H9 (cell line): ENCODE measurements at regions not wholly inside any gene's neighbourhood (a gene's known extent, or its start where the extent isn't known, plus 50 kb on each side); places are given as distances from the start of the nearest gene placed in this dataset.

Experiments used
- DNase-seq: peaks from one replicate; pipeline ENCODE4 v3.0.0-alpha.2; 2017
- H2AFZ ChIP-seq: one replicate; pipeline ENCODE4 v1.6.1; 2013; ENCODE audit warnings: mild to moderate bottlenecking, low read length, control low read depth, moderate library complexity
- H2AK5ac ChIP-seq: 2 replicates; pipeline ENCODE4 v1.6.1; 2013; ENCODE audit warnings: low read length, control low read depth, mixed read lengths; ENCODE audit not compliant: insufficient read length
- H2BK120ac ChIP-seq: one replicate; pipeline ENCODE4 v1.6.1; 2013; ENCODE audit warnings: low read depth, mild to moderate bottlenecking, low read length, control low read depth, inconsistent platforms; ENCODE audit not compliant: poor library complexity, severe bottlenecking
- H2BK12ac ChIP-seq: 2 replicates; pipeline ENCODE4 v1.6.1; 2013; ENCODE audit warnings: low read length, control low read depth, mixed read lengths, low read depth; ENCODE audit not compliant: insufficient read length
- H2BK15ac ChIP-seq: 2 replicates; pipeline ENCODE4 v1.6.1; 2013; ENCODE audit warnings: low read depth, low read length, control low read depth
- H2BK20ac ChIP-seq: one replicate; pipeline ENCODE4 v1.6.1; 2013; ENCODE audit warnings: low read depth, mild to moderate bottlenecking, low read length, control low read depth, inconsistent platforms; ENCODE audit not compliant: poor library complexity, severe bottlenecking
- H2BK5ac ChIP-seq: 2 replicates; pipeline ENCODE4 v1.6.1; 2013; ENCODE audit warnings: low read length, control low read depth, mixed read lengths; ENCODE audit not compliant: insufficient read length
- H3K14ac ChIP-seq: 2 replicates; pipeline ENCODE4 v1.6.1; 2013; ENCODE audit warnings: low read length, control low read depth; ENCODE audit not compliant: insufficient read depth
- H3K18ac ChIP-seq: 2 replicates; pipeline ENCODE4 v1.6.1; 2013; ENCODE audit warnings: low read depth, mild to moderate bottlenecking, mixed read lengths, low read length, control low read depth; ENCODE audit not compliant: insufficient read length
- H3K23ac ChIP-seq: 2 replicates; pipeline ENCODE4 v1.6.1; 2013; ENCODE audit warnings: low read length, control low read depth, mixed read lengths, low read depth; ENCODE audit not compliant: insufficient read length
- H3K23me2 ChIP-seq: 2 replicates; pipeline ENCODE4 v1.6.1; 2013; ENCODE audit warnings: low read depth, mild to moderate bottlenecking, mixed read lengths, low read length, control low read depth; ENCODE audit not compliant: insufficient read length, poor library complexity, severe bottlenecking
- H3K27ac ChIP-seq: 2 replicates; pipeline ENCODE4 v1.5.1; 2013; ENCODE audit warnings: low read length, control low read depth, mixed read lengths, low read depth; ENCODE audit not compliant: insufficient read length
- H3K27me3 ChIP-seq: 2 replicates; pipeline ENCODE4 v1.6.1; 2013; ENCODE audit warnings: low read length, control low read depth, inconsistent platforms; ENCODE audit not compliant: insufficient read depth
- H3K4ac ChIP-seq: 2 replicates; pipeline ENCODE4 v1.6.1; 2013; ENCODE audit warnings: low read depth, mild to moderate bottlenecking, control low read depth, inconsistent platforms, low read length, moderate library complexity
- H3K4me1 ChIP-seq: 2 replicates; pipeline ENCODE4 v1.6.1; 2013; ENCODE audit warnings: low read length, control low read depth, inconsistent platforms; ENCODE audit not compliant: insufficient read depth
- H3K4me2 ChIP-seq: 2 replicates; pipeline ENCODE4 v1.6.1; 2013; ENCODE audit warnings: low read length, control low read depth, mixed read lengths; ENCODE audit not compliant: insufficient read length, insufficient read depth
- H3K56ac ChIP-seq: 2 replicates; pipeline ENCODE4 v1.6.1; 2013; ENCODE audit warnings: low read depth, mild to moderate bottlenecking, mixed read lengths, low read length, control low read depth; ENCODE audit not compliant: insufficient read length
- H3K79me1 ChIP-seq: 2 replicates; pipeline ENCODE4 v1.6.1; 2013; ENCODE audit warnings: low read depth, mild to moderate bottlenecking, moderate library complexity, low read length, control low read depth, inconsistent platforms; ENCODE audit not compliant: insufficient read depth, poor library complexity, severe bottlenecking
- H3K79me2 ChIP-seq: 2 replicates; pipeline ENCODE4 v1.6.1; 2013; ENCODE audit warnings: low read length, control low read depth, inconsistent platforms; ENCODE audit not compliant: insufficient read depth
- H3K9ac ChIP-seq: 2 replicates; pipeline ENCODE4 v1.6.1; 2013; ENCODE audit warnings: low read length, control low read depth, mixed read lengths; ENCODE audit not compliant: insufficient read length; ENCODE audit errors: extremely low read depth
- H3K9me3 ChIP-seq: one replicate; pipeline ENCODE4 v1.6.1; 2013; ENCODE audit warnings: low read depth, low read length, inconsistent platforms; ENCODE audit not compliant: control insufficient read depth
- H3T11ph ChIP-seq: one replicate; pipeline ENCODE4 v1.6.1; 2013; ENCODE audit warnings: mild to moderate bottlenecking, low read length, control low read depth, inconsistent platforms
- H4K20me1 ChIP-seq: one replicate; pipeline ENCODE4 v1.6.1; 2013; ENCODE audit not compliant: control insufficient read depth, insufficient read length, insufficient read depth
- H4K5ac ChIP-seq: 2 replicates; pipeline ENCODE4 v1.6.1; 2013; ENCODE audit warnings: low read depth, mild to moderate bottlenecking, mixed read lengths, low read length, control low read depth; ENCODE audit not compliant: insufficient read length
- H4K8ac ChIP-seq: replicated peaks from 2 replicates; pipeline ENCODE4 v1.6.1; 2013; ENCODE audit warnings: low read length, control low read depth, mixed read lengths, low read depth; ENCODE audit not compliant: insufficient read length
- H4K91ac ChIP-seq: 2 replicates; pipeline ENCODE4 v1.6.1; 2013; ENCODE audit warnings: low read depth, mild to moderate bottlenecking, moderate library complexity, mixed read lengths, low read length, control low read depth; ENCODE audit not compliant: insufficient read length
- H3K27ac Mint-ChIP-seq, 3 experiments: 2 replicates in 2 of 3; 3 replicates in 1 of 3; pipeline ENCODE4 v1.8.0; 2020 to 2021; ENCODE audit warnings: mixed read lengths in 3 of 3, mild to moderate bottlenecking in 1 of 3, moderate library complexity in 1 of 3
- H3K27me3 Mint-ChIP-seq: 2 replicates; pipeline ENCODE4 v1.8.0; 2021; ENCODE audit warnings: low read depth, mild to moderate bottlenecking, moderate library complexity, mixed read lengths
- H3K36me3 Mint-ChIP-seq, 3 experiments: 2 replicates in 2 of 3; 3 replicates in 1 of 3; pipeline ENCODE4 v1.8.0; 2020 to 2021; ENCODE audit warnings: low read depth in 3 of 3, mixed read lengths in 3 of 3; ENCODE audit not compliant: insufficient read depth in 1 of 3
- H3K4me1 Mint-ChIP-seq, 2 experiments: 2 replicates each; pipeline ENCODE4 v1.8.0; 2020; ENCODE audit warnings: mixed read lengths in 2 of 2
- H3K4me3 Mint-ChIP-seq, 2 experiments: 2 replicates in 1 of 2; 3 replicates in 1 of 2; pipeline ENCODE4 v1.8.0; 2020 to 2021; ENCODE audit warnings: mild to moderate bottlenecking in 2 of 2, mixed read lengths in 2 of 2, moderate library complexity in 1 of 2
- H3K9me3 Mint-ChIP-seq, 2 experiments: 2 replicates in 1 of 2; 3 replicates in 1 of 2; pipeline ENCODE4 v1.8.0; 2020; ENCODE audit warnings: mild to moderate bottlenecking in 2 of 2, mixed read lengths in 2 of 2, moderate library complexity in 1 of 2
- CTCF ChIP-seq: fragments of 200-600 bp; sonication (generic); conservative IDR thresholded peaks from 3 replicates; pipeline ENCODE4 v1.8.0; 2021; ENCODE audit warnings: antibody characterized with exemption, mild to moderate bottlenecking
- WGBS: extraction: QIAGEN DNeasy Blood & Tissue Kit; methylation state at CpG from one replicate; pipeline ENCODE4 v1.1.7; 2013; ENCODE audit warnings: missing lambda C conversion rate, low lambda C conversion rate, mixed read lengths; ENCODE audit not compliant: insufficient read length; ENCODE audit errors: extremely low coverage; 5-methylcytosine and 5-hydroxymethylcytosine counted together

DNA sequence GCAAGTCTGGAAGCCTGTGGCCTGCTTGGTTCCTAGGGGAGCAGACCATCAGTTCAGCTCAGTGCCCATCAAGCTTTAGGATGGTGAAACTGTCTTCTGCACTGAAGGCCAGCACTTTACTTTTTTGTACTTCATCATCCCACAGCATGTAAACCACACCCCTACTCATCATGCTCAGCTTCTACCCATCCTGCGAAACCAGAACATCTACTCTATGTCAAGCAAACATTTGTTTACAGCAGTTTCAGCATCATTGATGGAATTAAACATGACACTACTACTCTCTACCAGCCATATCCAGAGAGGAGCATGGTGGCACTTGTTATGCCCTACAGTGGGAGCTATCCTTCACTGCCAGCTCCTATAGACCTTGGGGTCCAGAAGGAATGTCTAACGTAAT is 306.6 kb downstream of the SOX2 start:
- Histone ChIP-seq H3K4me1 (no peaks in the 10 kb centered on the region), H3T11ph (no peak overlapping the region)

More for the DNA sequence above, 306.6 kb downstream of the SOX2 start:
- Histone ChIP-seq H3K56ac (no peak overlapping the region), H3K23me2 (no peaks in the 10 kb centered on the region), H3K79me1 (no peaks in the 10 kb centered on the region), H4K5ac (no peak overlapping the region), H3K4ac (no peak overlapping the region), H3K27me3 (no peaks in the 10 kb centered on the region), H4K20me1 (no peaks in the 10 kb centered on the region), H3K14ac (no peak overlapping the region), H2BK5ac (no peak overlapping the region), H3K4me2 (no peak overlapping the region), H4K8ac (no peak overlapping the region), H3K9ac (no peak overlapping the region), H2AFZ (no peak overlapping the region), H3K18ac (no peak overlapping the region), H3K23ac (no peak overlapping the region), H3K9me3 (no peaks in the 10 kb centered on the region), H4K91ac (no peak overlapping the region), H2BK120ac (no peak overlapping the region), H3K27ac (no peak overlapping the region), H2BK20ac (no peak overlapping the region), H3K79me2 (no peaks in the 10 kb centered on the region), H2BK15ac (no peak overlapping the region), H2BK12ac (no peak overlapping the region), H2AK5ac (no peak overlapping the region)
- no peak for DNase-seq
- no peaks in the 10 kb centered on the region for H3K9me3 Mint-ChIP-seq
- no peak for TF ChIP-seq CTCF
- no CpG with 5 or more reads among the region's 2 CpGs for WGBS
- no peak overlapping the region for H3K27ac Mint-ChIP-seq
- no peaks in the 10 kb centered on the region for H3K36me3 Mint-ChIP-seq
- no peaks in the 10 kb centered on the region for H3K27me3 Mint-ChIP-seq
- no peaks in the 10 kb centered on the region for H3K4me1 Mint-ChIP-seq
- no peak overlapping the region for H3K4me3 Mint-ChIP-seq
